Vagina (tissue), 2 donors: ENCODE measurements at regions not wholly inside any gene's neighbourhood (a gene's known extent, or its start where the extent isn't known, plus 50 kb on each side); places are given as distances from the start of the nearest gene placed in this dataset.

Experiments
- DNase-seq, 2 donors: peaks; one replicate each; pipeline ENCODE4 v3.0.0-alpha.2; 2017; ENCODE audit errors: extremely low spot score in 2 of 2
- H3K27ac ChIP-seq: fragments of 200-600 bp; sonication (generic); one replicate; pipeline ENCODE4 v1.5.1; 2019
- H3K27me3 ChIP-seq: fragments of 200-600 bp; sonication (generic); one replicate; pipeline ENCODE4 v1.5.1; 2019
- H3K36me3 ChIP-seq, 2 donors: fragments of 200-600 bp; sonication (generic); one replicate each; pipeline ENCODE4 v1.5.1; 2017 to 2019
- H3K4me1 ChIP-seq: fragments of 200-600 bp; sonication (generic); one replicate; pipeline ENCODE4 v1.5.1; 2019
- H3K4me3 ChIP-seq, 2 donors: fragments of 200-600 bp; sonication (generic); 1 replicate in 1 of 2; 2 replicates in 1 of 2; pipeline ENCODE4 v1.5.1; 2016 to 2019
- H3K9me3 ChIP-seq: fragments of 200-600 bp; sonication (generic); one replicate; pipeline ENCODE4 v1.5.1; 2019
- CTCF ChIP-seq, 3 experiments: fragments of 450-650 bp in 2 of 3; fragments of 200-600 bp in 1 of 3; sonication (generic) in 1 of 3; IDR thresholded peaks; one replicate each; pipeline ENCODE4 v1.5.1; 2017 to 2019; ENCODE audit warnings: antibody characterized with exemption in 3 of 3, mild to moderate bottlenecking in 2 of 3, moderate library complexity in 2 of 3
- POLR2A ChIP-seq, 2 donors: fragments of 450-650 bp; IDR thresholded peaks; one replicate each; pipeline ENCODE4 v1.6.1; 2017; ENCODE audit warnings: antibody characterized with exemption in 2 of 2, mild to moderate bottlenecking in 2 of 2, moderate library complexity in 2 of 2
- POLR2AphosphoS5 ChIP-seq, 2 donors: sonication (generic); formaldehyde crosslinking; IDR thresholded peaks; one replicate each; pipeline ENCODE4 v1.9.0; 2017; ENCODE audit warnings: antibody characterized with exemption in 2 of 2, mild to moderate bottlenecking in 2 of 2, low read depth in 1 of 2; ENCODE audit not compliant: insufficient read depth in 1 of 2
- intact Hi-C: fragments of 100-400 bp; cut with DNase I; formaldehyde crosslinking; loops from one replicate; pipeline ENCODE4 v1.15.1; 2023

GRCh38 chr4:138567696-138568095 is 325.5 kb upstream of the SLC7A11 start:
- DNase-seq = no peak
- Histone ChIP-seq H3K36me3 (no peaks in the 10 kb centered on the region), H3K27ac (no peak overlapping the region), H3K4me3 (no peak overlapping the region), H3K9me3 (no peaks in the 10 kb centered on the region), H3K27me3 (no peaks in the 10 kb centered on the region), H3K4me1 (no peaks in the 10 kb centered on the region)
- no peak for TF ChIP-seq CTCF (IDR thresholded peaks at IDR 0.05)
- no peak for TF ChIP-seq POLR2AphosphoS5 (IDR thresholded peaks at IDR 0.05; ENCODE audit: insufficient read depth in 1 of 2, low read depth in 1 of 2)
- TF ChIP-seq POLR2A (IDR thresholded peaks at IDR 0.05) = no peak
- intact Hi-C loops = no loop called here

- no peaks in the 10 kb centered on the region for H3K27me3 ChIP-seq
- no peak for DNase-seq
- H3K9me3 ChIP-seq = no peaks in the 10 kb centered on the region
- no peak for TF ChIP-seq CTCF (IDR thresholded peaks at IDR 0.05)
- TF ChIP-seq POLR2A (IDR thresholded peaks at IDR 0.05) = no peak
- no peak for TF ChIP-seq POLR2AphosphoS5 (IDR thresholded peaks at IDR 0.05; ENCODE audit: insufficient read depth in 1 of 2, low read depth in 1 of 2)
- H3K27ac ChIP-seq = no peak overlapping the region
- H3K4me1 ChIP-seq = no peaks in the 10 kb centered on the region
- H3K4me3 ChIP-seq = no peak overlapping the region
- no peaks in the 10 kb centered on the region for H3K36me3 ChIP-seq
- intact Hi-C loops = no loop called here
Observed at GRCh38 chr4:138565576-138565975, 323.4 kb upstream of the SLC7A11 start.

- no peak for DNase-seq
- H3K4me1 ChIP-seq = no peaks in the 10 kb centered on the region
- H3K27ac ChIP-seq = no peak overlapping the region
- no peak for TF ChIP-seq POLR2A (IDR thresholded peaks at IDR 0.05)
- no peak for TF ChIP-seq CTCF (IDR thresholded peaks at IDR 0.05)
- TF ChIP-seq POLR2AphosphoS5 (IDR thresholded peaks at IDR 0.05; ENCODE audit: insufficient read depth in 1 of 2, low read depth in 1 of 2) = no peak
- H3K9me3 ChIP-seq = no peaks in the 10 kb centered on the region
- H3K4me3 ChIP-seq = no peak overlapping the region
- H3K27me3 ChIP-seq = no peaks in the 10 kb centered on the region
- no peaks in the 10 kb centered on the region for H3K36me3 ChIP-seq
- intact Hi-C loops = no loop called here
Observed at GRCh38 chr4:138562544-138562991, 320.4 kb upstream of the SLC7A11 start.

- H3K36me3 ChIP-seq = no peaks in the 10 kb centered on the region
- DNase-seq = no peak
- intact Hi-C loops = no loop called here
- TF ChIP-seq POLR2A (IDR thresholded peaks at IDR 0.05) (no peak), CTCF (IDR thresholded peaks at IDR 0.05) (no peak), POLR2AphosphoS5 (IDR thresholded peaks at IDR 0.05; ENCODE audit: insufficient read depth in 1 of 2, low read depth in 1 of 2) (no peak)
- no peaks in the 10 kb centered on the region for H3K27me3 ChIP-seq
- no peaks in the 10 kb centered on the region for H3K4me1 ChIP-seq
- H3K27ac ChIP-seq = no peak overlapping the region
- no peak overlapping the region for H3K4me3 ChIP-seq
- no peaks in the 10 kb centered on the region for H3K9me3 ChIP-seq
Observed at GRCh38 chr4:138561906-138562305, 319.8 kb upstream of the SLC7A11 start.

- H3K9me3 ChIP-seq = no peaks in the 10 kb centered on the region
- H3K4me1 ChIP-seq = no peaks in the 10 kb centered on the region
- TF ChIP-seq POLR2A (IDR thresholded peaks at IDR 0.05) (no peak), POLR2AphosphoS5 (IDR thresholded peaks at IDR 0.05; ENCODE audit: insufficient read depth in 1 of 2, low read depth in 1 of 2) (no peak), CTCF (IDR thresholded peaks at IDR 0.05) (no peak)
- DNase-seq = no peak
- no peak overlapping the region for H3K4me3 ChIP-seq
- no peaks in the 10 kb centered on the region for H3K27me3 ChIP-seq
- H3K27ac ChIP-seq = no peak overlapping the region
- intact Hi-C loops = no loop called here
- H3K36me3 ChIP-seq = no peaks in the 10 kb centered on the region
Observed at GRCh38 chr4:138561276-138561880, 319.2 kb upstream of the SLC7A11 start.
